ENCODE measurements at regions not wholly inside any gene's neighbourhood (a gene's known extent, or its start where the extent isn't known, plus 50 kb on each side); places are given as distances from the start of the nearest gene placed in this dataset.

GRCh38 chr3:157820157-157820517 is 286.1 kb downstream of the SHOX2 start:
- FAIRE-seq (no peak), DNase-seq (ENCODE audit: extremely low read depth in 1 of 4, low spot score in 3 of 4) (no peak), ATAC-seq (no peak)
- ChIA-PET POLR2A (interaction anchor here (0.7 to 1.0 kb wide), 2 partner anchors 14 to 21 kb away, joined by 3 read pairs; no protein-coding TSS in a partner anchor), CTCF (ENCODE audit: low intra/inter-chr PET ratio) (no interaction called here)
- H3K9me3 ChIP-seq (replicated peaks; ENCODE audit: control insufficient read depth, insufficient read depth, low read depth, low read length) = no peaks in the 10 kb centered on the region
- no peak overlapping the region for H3K4me2 ChIP-seq (ENCODE audit: insufficient read depth, low read length)
- no TSS peak for BruUV-seq (replicated peaks)
- intact Hi-C loops (cut with micrococcal nuclease) (no loop called here), in situ Hi-C loops (cut with MboI) (no loop called here)
- no peak overlapping the region for H3K4me3 ChIP-seq
- H3K4me1 ChIP-seq (replicated peaks in 1 of 2; ENCODE audit: control insufficient read depth in 2 of 2, insufficient read depth in 2 of 2, low read length in 2 of 2) = no peaks in the 10 kb centered on the region
- H2AFZ ChIP-seq (ENCODE audit: low read depth, low read length) = no peak overlapping the region
- no peak for TF ChIP-seq ERF (CRISPR knock-in tag; IDR thresholded peaks at IDR 0.05)
- TF ChIP-seq ZNF395 (CRISPR knock-in tag; IDR thresholded peaks at IDR 0.05) = no peak
- no peak for TF ChIP-seq MEIS2 (IDR thresholded peaks at IDR 0.05; ENCODE audit: partially characterized antibody)
- no peak for TF ChIP-seq ZBTB7A (IDR thresholded peaks at IDR 0.05; ENCODE audit: borderline replicate concordance, control insufficient read depth, low read depth, low read length)
- no peak for TF ChIP-seq ZBED1 (IDR thresholded peaks at IDR 0.05)
- no peak overlapping the region for H3K9ac ChIP-seq (ENCODE audit: insufficient read depth in 1 of 2, low read depth in 2 of 2, low read length in 2 of 2)
- H3K27me3 ChIP-seq (ENCODE audit: control insufficient read depth in 2 of 2, insufficient read depth in 2 of 2, low read length in 2 of 2) = no peaks in the 10 kb centered on the region; a peak in 1 of 5 replicates
- H4K20me1 ChIP-seq (replicated peaks; ENCODE audit: control insufficient read depth, insufficient read depth, low read length) = no peaks in the 10 kb centered on the region
- no peaks in the 10 kb centered on the region for H3K9me1 ChIP-seq (ENCODE audit: control insufficient read depth, insufficient read depth, low read length)
- H3K27ac ChIP-seq (ENCODE audit: extremely low read depth, low read depth, low read length) = no peak overlapping the region
- H3K79me2 ChIP-seq (ENCODE audit: control insufficient read depth, insufficient read depth, low read length) = no peaks in the 10 kb centered on the region
- no peaks in the 10 kb centered on the region for H3K36me3 ChIP-seq (ENCODE audit: control insufficient read depth, insufficient read depth, low read length)
